ENCODE measurements at regions not wholly inside any gene's neighbourhood (a gene's known extent, or its start where the extent isn't known, plus 50 kb on each side); places are given as distances from the start of the nearest gene placed in this dataset.

DNA sequence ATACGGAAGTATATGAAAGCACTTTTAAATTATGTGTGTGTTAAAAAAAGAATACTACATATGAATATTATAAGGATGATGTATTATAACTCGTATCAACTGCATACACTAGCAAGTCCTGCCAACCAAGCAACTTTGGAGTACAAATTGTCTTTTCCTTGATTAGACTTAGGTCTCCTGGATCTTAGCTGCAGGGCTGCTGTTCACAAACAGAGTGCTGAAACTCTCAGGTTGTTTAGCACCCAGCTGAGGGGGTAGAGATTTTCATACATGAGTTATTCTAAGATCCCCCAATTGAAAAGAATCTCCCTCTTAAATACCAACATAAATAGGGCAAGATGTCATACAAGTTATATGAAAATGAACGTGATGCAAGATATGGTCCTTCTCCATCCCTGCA lies 149.8 kb upstream of the TNC start:
- TF ChIP-seq POLR2A (IDR thresholded peaks at IDR 0.05) (no peak), POLR2AphosphoS5 (IDR thresholded peaks at IDR 0.05) (no peak)
- TF ChIP-seq, protein P1, sequence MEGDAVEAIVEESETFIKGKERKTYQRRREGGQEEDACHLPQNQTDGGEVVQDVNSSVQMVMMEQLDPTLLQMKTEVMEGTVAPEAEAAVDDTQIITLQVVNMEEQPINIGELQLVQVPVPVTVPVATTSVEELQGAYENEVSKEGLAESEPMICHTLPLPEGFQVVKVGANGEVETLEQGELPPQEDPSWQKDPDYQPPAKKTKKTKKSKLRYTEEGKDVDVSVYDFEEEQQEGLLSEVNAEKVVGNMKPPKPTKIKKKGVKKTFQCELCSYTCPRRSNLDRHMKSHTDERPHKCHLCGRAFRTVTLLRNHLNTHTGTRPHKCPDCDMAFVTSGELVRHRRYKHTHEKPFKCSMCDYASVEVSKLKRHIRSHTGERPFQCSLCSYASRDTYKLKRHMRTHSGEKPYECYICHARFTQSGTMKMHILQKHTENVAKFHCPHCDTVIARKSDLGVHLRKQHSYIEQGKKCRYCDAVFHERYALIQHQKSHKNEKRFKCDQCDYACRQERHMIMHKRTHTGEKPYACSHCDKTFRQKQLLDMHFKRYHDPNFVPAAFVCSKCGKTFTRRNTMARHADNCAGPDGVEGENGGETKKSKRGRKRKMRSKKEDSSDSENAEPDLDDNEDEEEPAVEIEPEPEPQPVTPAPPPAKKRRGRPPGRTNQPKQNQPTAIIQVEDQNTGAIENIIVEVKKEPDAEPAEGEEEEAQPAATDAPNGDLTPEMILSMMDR (IDR thresholded peaks at IDR 0.05): no peak

Measured in prostate gland (tissue), 2 donors.